MCF 10A (cell line): ENCODE measurements at regions not wholly inside any gene's neighbourhood (a gene's known extent, or its start where the extent isn't known, plus 50 kb on each side); places are given as distances from the start of the nearest gene placed in this dataset.

Source experiments
- BruUV-seq: library from RNA; stranded (reverse); fragments of 400-500 nt; replicated peaks from 2 replicates; lab custom pipeline; 2021; lab: Mats Ljungman, UMichigan
- CTCF ChIA-PET: fragments of 300-600 bp; sonication (Branson Sonifier 250); formaldehyde crosslinking; extraction: SDS; loops from one replicate; lab custom pipeline; 2021; ENCODE audit warnings: antibody characterized with exemption, inconsistent platforms; lab: Yijun Ruan, JAX
- POLR2A ChIA-PET: fragments of 300-600, 350-650 bp; sonication (Branson Sonifier 250); formaldehyde crosslinking; extraction: SDS; loops from one replicate; lab custom pipeline; 2020; ENCODE audit warnings: antibody characterized with exemption, inconsistent platforms; lab: Yijun Ruan, JAX
- DNase-seq: peaks from one replicate; pipeline ENCODE4 v3.0.0-alpha.2; 2018; ENCODE audit not compliant: unreplicated experiment
- H3K27ac Mint-ChIP-seq: one replicate; pipeline ENCODE4 v1.8.0; 2022; ENCODE audit warnings: mild to moderate bottlenecking, low read depth, mixed read lengths; ENCODE audit not compliant: unreplicated experiment
- H3K27me3 Mint-ChIP-seq: one replicate; pipeline ENCODE4 v1.8.0; 2022; ENCODE audit warnings: mixed read lengths; ENCODE audit not compliant: insufficient read depth, unreplicated experiment
- H3K36me3 Mint-ChIP-seq: one replicate; pipeline ENCODE4 v1.8.0; 2022; ENCODE audit warnings: mild to moderate bottlenecking, moderate library complexity, mixed read lengths; ENCODE audit not compliant: insufficient read depth, unreplicated experiment
- H3K4me1 Mint-ChIP-seq: one replicate; pipeline ENCODE4 v1.8.0; 2022; ENCODE audit warnings: mixed read lengths; ENCODE audit not compliant: insufficient read depth, unreplicated experiment
- H3K4me3 Mint-ChIP-seq: one replicate; pipeline ENCODE4 v1.8.0; 2022; ENCODE audit warnings: mild to moderate bottlenecking, moderate library complexity, mixed read lengths; ENCODE audit not compliant: unreplicated experiment
- H3K9me3 Mint-ChIP-seq: one replicate; pipeline ENCODE4 v1.8.0; 2022; ENCODE audit warnings: mixed read lengths; ENCODE audit not compliant: unreplicated experiment
- intact Hi-C: fragments of 100-400 bp; cut with micrococcal nuclease; formaldehyde crosslinking; loops from 2 replicates; pipeline ENCODE4 v1.14.1; 2022
- TF ChIP-seq, protein P1 (sequence below): fragments of 200-600 bp; IDR thresholded peaks from one replicate; pipeline ENCODE4 v1.8.0; 2022; ENCODE audit warnings: antibody characterized with exemption, mild to moderate bottlenecking; ENCODE audit not compliant: unreplicated experiment

DNA sequence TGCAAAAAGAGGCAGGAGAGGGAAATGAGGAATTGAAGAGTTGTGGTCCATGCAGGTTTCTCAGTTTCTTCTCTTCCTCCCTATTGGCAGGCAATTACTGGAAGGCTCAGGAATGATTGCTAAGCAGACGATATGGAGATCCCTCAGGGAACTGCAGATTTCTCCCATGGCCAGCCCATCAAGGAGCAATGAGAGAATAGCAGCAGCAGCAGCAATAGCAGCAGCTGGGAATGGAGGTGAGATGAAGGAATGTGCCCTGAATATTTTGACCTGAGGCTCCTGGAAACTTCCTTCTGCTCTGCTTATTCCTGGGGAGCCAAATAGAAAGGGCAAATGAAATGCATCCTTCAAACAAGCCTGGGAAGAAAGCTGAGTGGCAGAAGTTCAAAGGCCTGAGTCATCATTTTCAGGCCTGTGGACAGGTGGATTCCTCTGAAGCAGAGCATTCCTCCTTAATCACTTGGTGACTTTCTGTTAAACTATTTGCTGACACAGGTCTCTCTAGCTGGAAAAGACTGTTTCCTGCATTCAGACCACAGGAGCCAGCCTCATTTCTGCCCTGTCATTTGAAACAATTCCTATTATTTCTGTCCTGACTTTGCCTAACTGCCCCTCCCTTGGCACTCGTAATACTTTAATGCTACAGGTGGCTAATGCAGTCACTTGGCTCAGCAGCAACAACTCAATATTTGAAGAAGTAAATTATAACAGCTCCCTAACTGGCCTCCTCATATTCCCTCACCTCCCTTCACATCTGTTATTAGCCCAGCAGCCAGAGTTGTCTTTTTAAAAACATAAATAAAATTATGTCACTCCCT lies 146.9 kb upstream of the GADL1 start:
- POLR2A ChIA-PET, result interaction anchor here (0.6 to 4.9 kb wide), 21 partner anchors 10 to 491 kb away, joined by 3 to 65 read pairs (median 4); partner anchors contain the start of gene STT3B
- Mint-ChIP-seq H3K4me3 (no peak overlapping the region), H3K27ac (peak overlapping the region; percentile 81)

DNA sequence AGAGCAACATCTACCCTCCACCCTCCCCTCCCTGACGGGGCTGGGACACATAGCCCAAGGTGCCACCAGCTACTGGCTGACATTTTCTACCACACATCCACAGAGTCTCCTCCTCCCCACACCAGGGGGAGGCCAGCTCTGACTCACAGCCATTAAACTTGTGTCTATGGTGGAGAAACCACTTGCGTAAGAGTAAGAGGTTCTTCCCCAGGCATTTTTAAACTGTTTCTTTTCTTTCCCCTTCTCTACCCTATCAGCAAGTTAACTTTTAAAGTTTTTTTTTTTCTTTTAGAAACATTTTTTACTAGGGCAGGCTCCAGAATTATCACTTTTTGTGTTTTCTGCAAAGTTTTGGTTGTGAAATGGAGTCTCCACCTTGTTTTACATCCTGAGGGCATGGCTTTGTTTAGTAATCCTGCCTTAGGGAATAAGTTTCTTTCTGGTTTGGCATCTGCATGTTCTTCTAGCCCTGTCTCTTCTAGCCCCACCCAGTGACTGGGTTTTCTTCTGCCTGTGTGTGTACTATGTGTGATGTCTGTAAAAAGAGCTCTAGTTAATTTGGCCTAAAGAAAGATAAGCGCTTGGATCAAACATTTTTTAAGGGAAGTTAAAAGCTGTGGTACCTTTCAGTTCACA lies 148.8 kb upstream of the GADL1 start:
- intact Hi-C loops, result loop anchor here (1.0 kb wide), 1 partner anchor 34 kb away; no protein-coding TSS in a partner anchor

More for the DNA sequence above, 146.9 kb upstream of the GADL1 start:
- intact Hi-C loops, result loop anchor here (1.0 kb wide), 2 partner anchors 26 to 64 kb away; no protein-coding TSS in a partner anchor
- Mint-ChIP-seq H3K4me1 (peaks cover 47% of the 10 kb centered on the region), H3K27me3 (no peaks in the 10 kb centered on the region), H3K9me3 (no peaks in the 10 kb centered on the region), H3K36me3 (no peaks in the 10 kb centered on the region)
- no TSS peak for BruUV-seq
- DNase-seq, result peak; percentile 91
- CTCF ChIA-PET, result interaction anchor here (0.7 to 1.2 kb wide), 3 partner anchors 19 to 272 kb away, joined by 3 to 5 read pairs (median 4); no protein-coding TSS in a partner anchor
- TF ChIP-seq, protein P1, sequence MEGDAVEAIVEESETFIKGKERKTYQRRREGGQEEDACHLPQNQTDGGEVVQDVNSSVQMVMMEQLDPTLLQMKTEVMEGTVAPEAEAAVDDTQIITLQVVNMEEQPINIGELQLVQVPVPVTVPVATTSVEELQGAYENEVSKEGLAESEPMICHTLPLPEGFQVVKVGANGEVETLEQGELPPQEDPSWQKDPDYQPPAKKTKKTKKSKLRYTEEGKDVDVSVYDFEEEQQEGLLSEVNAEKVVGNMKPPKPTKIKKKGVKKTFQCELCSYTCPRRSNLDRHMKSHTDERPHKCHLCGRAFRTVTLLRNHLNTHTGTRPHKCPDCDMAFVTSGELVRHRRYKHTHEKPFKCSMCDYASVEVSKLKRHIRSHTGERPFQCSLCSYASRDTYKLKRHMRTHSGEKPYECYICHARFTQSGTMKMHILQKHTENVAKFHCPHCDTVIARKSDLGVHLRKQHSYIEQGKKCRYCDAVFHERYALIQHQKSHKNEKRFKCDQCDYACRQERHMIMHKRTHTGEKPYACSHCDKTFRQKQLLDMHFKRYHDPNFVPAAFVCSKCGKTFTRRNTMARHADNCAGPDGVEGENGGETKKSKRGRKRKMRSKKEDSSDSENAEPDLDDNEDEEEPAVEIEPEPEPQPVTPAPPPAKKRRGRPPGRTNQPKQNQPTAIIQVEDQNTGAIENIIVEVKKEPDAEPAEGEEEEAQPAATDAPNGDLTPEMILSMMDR, result no peak

DNA sequence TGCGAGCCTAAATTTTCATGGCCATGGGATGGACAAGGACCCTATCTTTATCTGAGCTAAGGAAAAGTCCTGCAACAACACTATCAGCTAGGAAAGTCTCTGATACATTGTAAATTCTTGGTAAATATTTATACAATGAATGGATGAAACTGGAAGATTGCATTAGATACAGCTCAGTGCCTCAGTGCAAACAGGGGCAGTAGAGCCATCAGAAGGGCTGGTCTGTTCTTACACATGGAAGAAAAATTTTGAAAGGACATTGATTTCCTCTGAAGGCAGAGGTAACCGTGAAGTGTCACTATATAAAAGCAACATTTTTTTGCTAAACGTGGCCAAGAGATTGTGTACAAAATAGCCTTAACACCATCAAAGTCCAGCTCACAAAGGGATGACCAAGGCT lies 153.2 kb upstream of the GADL1 start:
- no TSS peak for BruUV-seq
- H3K27me3 Mint-ChIP-seq, result no peaks in the 10 kb centered on the region
- ChIA-PET CTCF (no interaction called here), POLR2A (interaction anchor here (0.9 kb wide), 2 partner anchors 71 to 78 kb away, joined by 3 to 4 read pairs; no protein-coding TSS in a partner anchor)
- H3K9me3 Mint-ChIP-seq, result peaks cover 3% of the 10 kb centered on the region
- no peak overlapping the region for H3K4me3 Mint-ChIP-seq
- TF ChIP-seq, protein P1, result no peak
- no peaks in the 10 kb centered on the region for H3K36me3 Mint-ChIP-seq
- H3K27ac Mint-ChIP-seq, result no peak overlapping the region
- intact Hi-C loops, result no loop called here
- DNase-seq, result no peak
- peaks cover 14% of the 10 kb centered on the region for H3K4me1 Mint-ChIP-seq

More for the DNA sequence above, 148.8 kb upstream of the GADL1 start:
- Mint-ChIP-seq H3K27ac (peak overlapping the region; percentile 81), H3K9me3 (no peaks in the 10 kb centered on the region), H3K36me3 (no peaks in the 10 kb centered on the region), H3K4me1 (peaks cover 47% of the 10 kb centered on the region), H3K27me3 (no peaks in the 10 kb centered on the region), H3K4me3 (peak overlapping the region; percentile 47)
- ChIA-PET POLR2A (interaction anchor here (0.5 to 4.9 kb wide), 16 partner anchors 10 to 494 kb away, joined by 3 to 65 read pairs (median 3); no protein-coding TSS in a partner anchor), CTCF (interaction anchor here (0.7 to 1.2 kb wide), 4 partner anchors 17 to 284 kb away, joined by 3 to 5 read pairs (median 4); no protein-coding TSS in a partner anchor)
- TF ChIP-seq, protein P1, result no peak
- no TSS peak for BruUV-seq
- peak; percentile 91 for DNase-seq

DNA sequence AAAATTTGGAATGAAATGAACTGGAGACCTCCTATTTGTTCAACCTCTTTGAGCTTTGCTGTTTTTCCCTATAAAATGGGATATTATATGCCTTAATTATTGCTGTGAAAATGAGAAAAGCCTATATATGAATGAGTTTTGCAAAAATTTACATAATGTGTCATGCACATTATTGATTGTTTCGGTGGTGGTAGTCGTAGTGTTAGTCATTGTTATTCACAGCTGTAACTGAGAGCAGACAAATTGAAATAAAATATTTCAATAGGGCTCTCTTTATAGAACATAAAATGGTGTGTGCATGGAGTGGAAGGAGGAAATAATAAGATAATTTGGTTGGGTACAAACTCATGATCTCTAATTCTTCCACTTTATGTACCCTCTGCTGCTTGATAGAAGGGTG lies 153.7 kb upstream of the GADL1 start:
- BruUV-seq, result no TSS peak
- ChIA-PET POLR2A (no interaction called here), CTCF (no interaction called here)
- H3K27me3 Mint-ChIP-seq, result no peaks in the 10 kb centered on the region
- no peak for DNase-seq
- peaks cover 10% of the 10 kb centered on the region for H3K4me1 Mint-ChIP-seq
- H3K27ac Mint-ChIP-seq, result no peak overlapping the region
- TF ChIP-seq, protein P1, result no peak
- H3K36me3 Mint-ChIP-seq, result no peaks in the 10 kb centered on the region
- intact Hi-C loops, result no loop called here
- no peak overlapping the region for H3K4me3 Mint-ChIP-seq
- H3K9me3 Mint-ChIP-seq, result peaks cover 7% of the 10 kb centered on the region
